ENCODE measurements at regions not wholly inside any gene's neighbourhood (a gene's known extent, or its start where the extent isn't known, plus 50 kb on each side); places are given as distances from the start of the nearest gene placed in this dataset.
"Not testable (repeated sequence)": the region's sequence is repeated elsewhere in the genome, so short reads cannot be mapped to it uniquely, and the experiment has no call there.

DNA sequence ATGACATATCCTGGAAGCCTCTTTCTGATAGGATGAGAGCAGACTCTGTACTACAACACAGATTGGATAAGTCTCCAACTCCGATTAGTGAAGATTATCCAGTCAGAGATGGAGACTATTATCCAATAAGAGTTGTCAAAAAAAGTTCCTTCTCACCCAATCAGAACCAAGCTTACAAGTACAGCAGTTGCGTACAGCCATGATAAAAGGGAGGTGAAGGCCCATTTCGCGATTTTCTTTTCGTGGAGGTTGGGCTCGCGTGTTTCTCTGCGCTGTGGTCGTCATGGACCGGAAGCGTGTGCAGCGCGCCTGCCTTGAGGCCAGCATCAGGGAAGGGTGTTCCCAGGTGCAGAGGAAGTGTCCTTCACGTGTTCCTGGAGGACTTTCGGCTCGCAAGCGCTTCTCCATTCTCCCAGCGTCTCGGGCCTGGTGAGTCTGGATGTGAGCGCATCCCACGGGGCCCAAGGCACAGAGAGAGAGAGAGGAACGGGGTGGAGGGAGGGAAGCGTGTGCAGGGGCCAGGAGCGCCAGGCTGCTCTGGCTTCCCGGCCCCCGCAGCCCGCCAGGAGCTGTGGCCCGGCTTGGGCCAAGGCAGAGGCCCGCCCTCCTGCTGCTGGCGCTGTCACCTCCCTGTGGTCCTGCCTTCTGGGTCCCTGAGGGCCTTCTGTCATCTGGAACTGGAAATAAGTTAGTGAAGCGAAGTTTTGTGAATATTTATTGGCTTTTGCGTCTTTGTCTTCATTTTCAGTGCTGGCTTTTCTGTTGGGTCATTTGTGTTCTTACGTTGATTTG, 53.9 kb downstream of the CDRT15L2 start:
- DNase-seq, result not testable (repeated sequence)

DNA sequence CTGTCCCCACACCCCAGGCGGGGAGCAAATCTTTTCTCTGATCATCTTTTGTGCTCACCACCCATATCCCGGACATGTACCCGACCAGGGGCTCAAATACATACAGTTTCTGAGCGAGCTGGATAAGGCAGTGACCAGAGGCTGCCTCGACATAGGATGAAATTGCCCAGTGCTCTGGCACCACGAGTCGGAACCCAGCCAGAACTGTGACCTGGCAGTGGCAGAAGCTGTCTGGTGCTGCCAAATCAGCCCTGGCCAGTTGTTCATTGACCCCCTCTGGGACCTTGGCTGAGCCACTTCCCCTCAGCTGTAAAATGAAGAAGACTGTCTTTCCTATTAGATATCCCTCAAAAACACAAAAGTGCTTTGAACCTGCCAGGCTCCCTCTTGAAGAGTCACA, 60.6 kb downstream of the CDRT15L2 start:
- not testable (repeated sequence) for DNase-seq

DNA sequence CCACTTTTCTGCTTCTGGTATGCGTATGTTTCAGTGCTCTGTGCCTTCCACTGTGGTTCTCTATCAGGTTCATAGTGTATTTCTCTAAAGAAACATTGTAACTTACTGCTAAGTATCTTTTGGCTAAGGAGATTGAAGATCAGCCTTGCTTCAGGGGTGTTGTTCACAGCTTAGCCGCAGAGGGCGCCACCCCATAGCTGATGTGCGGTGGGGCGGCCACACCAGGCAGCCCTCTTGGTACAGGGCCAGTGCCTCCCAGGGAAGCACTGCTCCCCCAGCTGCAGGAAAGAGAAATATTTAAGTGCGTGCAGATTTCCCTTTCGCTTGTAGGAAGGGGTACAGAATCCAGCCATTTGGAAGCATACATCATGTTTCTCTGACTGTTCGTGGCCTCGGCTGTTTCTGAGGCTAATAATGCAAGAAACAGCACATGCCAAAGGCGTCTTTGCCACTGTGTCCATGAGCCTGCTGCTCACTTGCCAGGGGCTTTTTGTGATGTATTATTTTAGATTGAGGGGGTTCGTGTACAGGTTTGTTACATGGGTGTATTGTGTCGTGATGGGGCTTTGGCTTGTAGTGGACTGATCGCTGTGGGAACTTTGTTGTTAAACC, 67.2 kb downstream of the CDRT15L2 start:
- not testable (repeated sequence) for DNase-seq

DNA sequence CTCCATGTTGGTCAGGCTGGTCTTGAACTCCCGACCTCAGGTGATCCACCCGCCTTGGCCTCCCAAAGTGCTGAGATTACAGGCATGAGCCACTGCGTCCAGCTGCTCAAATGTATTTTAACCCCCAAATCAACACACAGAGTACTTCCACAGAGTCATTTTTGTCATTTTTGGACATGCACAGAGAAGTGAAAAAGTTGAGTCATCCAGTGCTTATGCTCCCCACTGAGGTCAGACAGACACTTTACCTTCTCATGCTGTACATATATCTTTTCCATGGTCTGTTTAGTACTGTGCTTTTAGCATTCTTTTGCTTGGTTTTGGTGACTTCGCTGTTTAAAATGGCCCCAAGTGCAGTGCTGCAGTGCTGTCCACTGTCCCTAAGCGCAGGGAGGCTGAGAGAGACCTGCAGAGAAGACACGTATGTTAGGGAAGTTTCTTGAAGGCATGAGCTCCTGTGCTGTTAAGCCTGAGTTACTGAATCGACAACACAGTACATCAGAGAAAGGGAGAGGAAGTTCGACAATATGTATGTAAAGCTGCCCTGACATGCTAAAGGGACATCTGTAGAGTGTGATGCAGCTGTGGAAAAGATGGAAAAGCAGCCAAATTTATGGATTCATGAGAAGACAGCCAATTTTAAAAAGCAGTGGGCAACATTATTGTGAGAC, 69.7 kb downstream of the CDRT15L2 start:
- DNase-seq, result not testable (repeated sequence)

DNA sequence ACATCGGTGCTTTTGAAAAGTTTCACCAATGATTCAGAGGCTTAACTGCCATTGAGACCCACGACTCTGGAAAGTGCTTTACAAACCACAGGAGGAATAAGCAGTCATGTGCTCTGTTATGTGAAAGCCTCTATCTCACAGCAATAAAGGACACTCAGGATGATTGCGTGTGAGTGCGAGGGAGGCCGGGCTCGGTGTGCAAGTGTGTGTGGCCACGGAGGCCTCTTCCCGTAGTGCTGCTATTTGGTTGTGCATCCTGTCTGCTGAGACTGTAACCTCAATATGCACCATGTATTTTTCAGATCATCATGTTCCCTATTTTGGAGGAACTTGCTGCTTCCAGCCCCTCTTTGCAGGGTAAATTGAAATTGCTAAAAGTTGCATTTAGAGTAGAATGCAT, 71.5 kb downstream of the CDRT15L2 start:
- DNase-seq, result not testable (repeated sequence)

DNA sequence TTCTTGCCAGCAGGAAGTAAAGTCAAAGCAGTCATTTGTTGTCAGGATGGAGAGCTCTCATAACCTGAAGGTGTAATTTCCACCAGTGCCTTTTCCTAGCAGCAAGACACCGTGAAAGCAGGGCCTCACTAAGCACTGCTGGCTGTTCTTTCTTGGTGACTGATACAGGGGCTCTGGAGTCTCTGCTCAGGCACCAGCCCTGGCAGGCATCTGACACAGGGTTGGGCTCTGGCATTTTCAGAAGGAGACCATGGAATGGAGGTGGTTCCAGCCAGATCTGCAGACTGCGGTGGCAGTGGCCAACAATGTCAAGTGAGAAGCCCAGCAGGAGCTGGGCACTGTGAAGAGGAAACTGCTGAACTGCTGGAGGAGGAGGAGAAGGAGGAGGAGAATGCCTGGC, 72.2 kb downstream of the CDRT15L2 start:
- not testable (repeated sequence) for DNase-seq

DNA sequence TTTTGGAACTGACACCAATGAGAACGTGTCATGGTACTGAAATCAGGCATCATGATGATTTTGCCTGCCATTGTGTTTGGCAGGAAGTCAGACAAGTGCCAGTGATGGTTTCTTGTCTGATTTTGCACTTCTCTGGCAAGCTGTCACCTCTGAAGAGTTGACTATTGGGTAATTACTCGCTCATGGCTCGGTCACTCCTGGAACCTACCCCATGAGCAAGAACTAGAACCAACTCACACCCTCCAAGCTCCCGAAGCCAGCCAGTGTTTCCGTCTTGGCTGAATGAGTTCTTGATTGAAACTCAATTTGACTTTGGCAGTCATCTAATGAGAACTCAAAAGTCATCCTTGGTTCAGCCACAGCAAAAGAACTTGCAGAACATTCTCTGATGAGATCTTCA, 73.9 kb downstream of the CDRT15L2 start:
- not testable (repeated sequence) for DNase-seq

DNA sequence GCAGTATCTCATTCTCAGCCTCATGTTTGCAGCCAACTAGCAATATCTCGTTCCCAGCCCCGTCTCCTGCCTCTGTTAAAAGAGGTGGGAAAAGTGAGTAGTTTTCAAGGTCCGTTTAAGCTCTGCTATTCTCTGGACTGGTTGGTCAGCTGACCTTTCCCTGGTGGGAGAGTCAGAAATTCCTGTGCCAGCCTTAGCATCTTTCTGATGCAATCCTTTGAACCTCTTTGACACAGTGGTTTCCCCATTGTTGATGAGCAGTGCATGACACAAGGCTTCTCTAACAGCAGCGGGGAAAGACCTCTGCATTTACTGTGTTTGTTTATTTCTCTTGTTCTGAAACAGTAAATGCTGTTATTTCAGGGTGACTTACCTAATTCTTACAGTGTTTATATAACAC, 74.6 kb downstream of the CDRT15L2 start:
- not testable (repeated sequence) for DNase-seq

DNA sequence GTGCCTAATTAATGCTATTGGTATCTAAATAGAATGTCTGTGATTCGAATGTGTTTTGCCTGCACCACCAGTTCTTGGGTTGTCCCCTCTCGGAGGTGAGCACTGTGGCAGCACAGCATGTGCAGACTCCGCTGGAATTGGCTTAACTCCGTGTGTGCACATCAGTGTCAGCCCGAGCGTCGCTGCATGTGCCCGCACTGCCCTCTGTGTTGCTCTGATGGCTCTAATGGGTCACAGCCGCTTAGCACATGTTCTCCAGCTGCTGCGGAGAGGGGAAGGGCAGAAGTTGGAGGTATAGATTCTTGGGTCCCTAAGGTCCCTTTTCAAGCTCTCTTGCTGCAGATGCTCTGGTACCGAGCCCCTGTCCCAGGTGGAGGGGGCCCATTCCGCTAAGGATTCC, 75.1 kb downstream of the CDRT15L2 start:
- DNase-seq, result not testable (repeated sequence)

DNA sequence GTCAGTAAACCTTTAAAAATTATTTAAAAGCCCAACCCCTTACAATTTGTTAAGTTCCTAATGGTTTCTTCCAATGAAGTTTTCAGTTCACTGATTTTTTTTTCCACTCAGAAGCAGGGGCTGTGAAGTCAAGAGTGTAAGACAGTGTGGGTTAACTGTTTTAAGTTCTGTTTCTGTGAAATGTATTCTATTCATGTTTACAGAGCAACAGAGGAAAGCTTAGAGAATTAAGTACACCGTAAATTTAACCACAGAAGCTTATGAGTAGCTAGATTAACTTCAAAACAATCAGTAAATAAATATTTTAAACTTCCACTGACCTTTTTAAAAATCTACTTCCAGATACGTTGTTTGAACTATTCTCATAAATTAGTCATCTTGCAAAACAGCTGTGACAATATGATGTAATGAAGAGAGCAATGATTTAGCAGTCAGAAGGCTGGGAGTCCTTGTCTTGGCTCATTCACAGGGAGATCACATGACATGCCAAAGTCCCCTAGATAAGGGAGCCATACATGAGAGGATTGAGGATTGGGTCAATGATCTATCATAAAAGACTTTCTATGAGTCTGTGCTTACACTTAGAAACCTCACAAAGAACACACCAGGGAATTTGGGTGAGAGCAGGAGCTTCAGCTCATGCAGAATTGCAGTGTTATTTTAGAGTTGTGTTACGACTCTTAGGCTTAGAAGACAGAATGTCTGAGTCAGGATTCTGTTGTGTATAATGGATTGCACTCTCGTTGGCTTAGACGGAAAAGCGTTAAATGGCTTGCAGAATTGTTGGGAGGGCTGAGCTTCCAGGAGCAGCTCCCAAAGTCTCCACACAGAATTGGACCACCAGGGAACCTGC, 85.8 kb downstream of the CDRT15L2 start:
- not testable (repeated sequence) for DNase-seq

DNA sequence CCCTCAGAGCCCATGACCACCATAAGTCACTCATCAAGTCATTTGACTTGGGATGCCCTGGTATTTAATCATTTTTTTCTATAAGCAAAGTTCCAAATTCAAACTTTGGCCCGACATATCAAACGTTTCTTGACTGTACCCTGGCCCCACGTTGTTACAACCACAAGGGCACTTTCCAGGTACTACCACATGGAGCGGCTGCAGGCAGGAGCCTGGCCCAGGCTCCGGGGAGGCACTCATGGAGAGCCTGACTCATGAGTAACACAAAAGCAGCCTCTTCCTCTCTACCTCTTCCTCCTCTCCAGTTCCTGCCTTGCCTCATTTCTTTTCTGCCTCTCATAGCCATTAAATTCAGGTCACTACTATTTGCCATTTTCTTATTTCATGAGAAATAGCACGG, 87.2 kb downstream of the CDRT15L2 start:
- not testable (repeated sequence) for DNase-seq

DNA sequence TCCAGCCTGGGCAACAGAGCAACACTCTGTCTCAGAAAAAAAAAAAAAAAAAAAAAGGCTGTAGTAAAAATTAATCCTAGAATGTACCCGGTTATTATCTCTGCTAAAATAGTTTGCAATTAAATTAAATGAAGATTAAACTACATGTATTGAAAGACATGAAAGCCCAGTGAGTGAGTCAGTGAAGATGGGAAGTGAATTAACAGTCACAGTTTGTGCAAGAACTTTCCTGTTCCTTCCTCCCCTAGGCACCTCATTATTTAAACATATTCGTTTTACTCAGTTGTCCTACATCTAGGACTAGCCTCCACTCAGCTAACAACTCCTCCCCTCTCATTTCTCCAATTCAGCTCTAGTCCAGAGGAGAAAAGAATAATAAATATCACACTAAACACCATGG, 88.2 kb downstream of the CDRT15L2 start:
- DNase-seq, result not testable (repeated sequence)

DNA sequence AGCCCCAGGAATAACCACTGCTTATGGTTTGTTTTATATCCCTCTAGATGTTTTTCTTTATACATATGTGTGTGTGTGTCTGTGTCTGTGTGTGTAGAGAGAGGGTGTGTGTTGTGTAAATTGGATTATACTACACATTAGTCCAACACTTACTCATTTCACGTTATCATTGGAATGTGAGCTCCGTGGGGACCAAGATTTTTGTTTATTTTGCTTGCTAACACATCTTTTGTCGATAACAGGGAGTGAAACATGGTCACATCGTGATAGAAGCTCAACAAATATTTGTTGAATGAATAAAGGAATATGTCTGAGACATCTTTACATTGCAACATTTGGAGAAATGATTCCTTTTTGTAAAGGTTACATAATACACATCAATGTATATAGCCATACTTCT, 88.8 kb downstream of the CDRT15L2 start:
- not testable (repeated sequence) for DNase-seq

DNA sequence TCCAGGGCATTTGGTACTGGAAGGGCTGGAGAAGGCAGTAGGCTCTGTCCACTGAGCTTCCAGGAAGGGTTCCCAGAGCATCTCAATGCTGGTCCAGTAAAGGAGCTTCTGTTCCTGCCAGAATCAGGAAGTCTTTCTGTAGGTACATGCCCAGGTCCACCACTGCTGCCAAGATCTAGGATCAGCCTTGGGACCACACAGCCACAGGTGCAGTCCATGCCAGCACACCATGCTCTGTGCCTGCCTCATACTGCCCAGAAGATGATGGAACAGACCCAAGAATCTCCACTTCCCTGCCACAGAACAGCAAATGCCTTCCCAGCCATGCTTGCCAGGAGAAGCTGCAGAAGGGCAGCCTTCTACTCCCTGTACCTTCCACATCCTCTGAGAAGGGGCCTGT, 89.3 kb downstream of the CDRT15L2 start:
- DNase-seq, result not testable (repeated sequence)

DNA sequence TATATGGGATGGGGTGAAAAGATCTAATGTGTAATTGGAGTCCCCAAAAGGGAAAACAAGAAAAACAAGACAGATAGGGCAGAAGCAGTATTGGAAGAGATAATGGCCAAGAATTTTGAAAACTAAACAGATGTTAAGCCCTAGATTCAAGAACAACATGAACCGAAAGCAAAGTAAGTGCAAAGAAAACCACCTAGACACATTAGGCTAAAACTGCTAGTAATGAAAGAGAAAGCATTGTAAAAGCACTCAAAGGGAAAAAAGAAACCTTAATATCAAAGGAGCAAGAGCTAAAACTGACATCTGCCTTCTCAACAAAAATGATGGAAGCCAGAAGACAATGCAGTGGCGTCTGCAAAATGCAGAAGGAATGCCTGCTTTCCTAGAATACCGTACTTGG, 91.0 kb downstream of the CDRT15L2 start:
- not testable (repeated sequence) for DNase-seq

DNA sequence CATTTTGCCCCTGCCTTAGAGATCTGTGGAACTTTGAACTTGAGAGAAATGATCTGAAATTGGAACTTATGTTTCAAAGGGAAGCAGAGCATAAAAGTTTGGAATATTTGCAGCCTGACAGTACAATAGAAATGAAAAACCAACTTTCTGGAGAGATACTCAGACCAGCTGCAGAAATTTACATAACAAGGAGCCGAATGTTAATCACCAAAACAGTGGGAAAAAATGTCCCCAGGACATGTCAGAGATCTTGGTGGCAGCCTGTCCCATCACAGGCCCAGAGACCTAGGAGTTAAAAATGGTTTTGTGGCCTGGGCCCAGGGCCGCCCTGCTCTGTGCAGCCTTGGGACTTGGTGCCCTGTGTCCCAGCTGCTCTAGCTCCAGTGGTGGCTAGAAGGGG, 94.8 kb downstream of the CDRT15L2 start:
- not testable (repeated sequence) for DNase-seq

DNA sequence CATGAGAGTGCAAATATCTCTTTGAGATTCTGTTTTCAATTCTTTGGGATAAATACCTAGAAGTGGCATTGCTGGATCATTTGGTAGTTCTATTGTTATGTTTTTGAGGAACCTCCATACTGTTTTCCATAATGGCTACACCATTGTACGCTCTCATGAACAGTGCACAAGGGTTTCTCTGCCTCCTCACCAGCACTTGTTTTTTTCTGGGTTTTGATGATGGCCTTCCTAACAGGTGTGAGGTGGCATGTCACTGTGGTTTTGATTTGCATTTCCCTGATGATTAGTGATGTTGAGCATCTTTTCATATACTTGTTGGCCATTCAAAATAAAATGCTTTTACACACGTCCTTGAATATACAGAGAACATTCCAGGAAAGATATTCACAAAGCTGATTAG, 96.2 kb downstream of the CDRT15L2 start:
- not testable (repeated sequence) for DNase-seq

DNA sequence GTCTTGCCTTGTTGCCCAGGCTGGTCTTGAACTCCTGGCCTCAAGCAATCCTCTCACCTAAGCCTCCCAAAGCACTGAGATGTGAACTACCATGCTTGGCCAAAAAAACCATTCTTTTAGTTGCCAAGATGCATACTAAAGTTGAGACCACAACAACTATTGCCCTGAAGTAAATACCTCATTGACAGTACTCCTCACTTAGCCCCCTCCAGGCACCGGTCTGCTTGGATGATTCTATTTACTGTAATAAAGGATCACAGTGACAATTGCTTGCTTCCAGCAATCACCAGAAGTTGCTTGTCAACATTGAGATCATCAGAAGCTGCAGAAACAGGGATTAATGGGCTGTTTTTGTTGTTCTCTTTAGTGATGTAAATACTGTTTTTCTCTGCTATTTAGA, 97.1 kb downstream of the CDRT15L2 start:
- not testable (repeated sequence) for DNase-seq

DNA sequence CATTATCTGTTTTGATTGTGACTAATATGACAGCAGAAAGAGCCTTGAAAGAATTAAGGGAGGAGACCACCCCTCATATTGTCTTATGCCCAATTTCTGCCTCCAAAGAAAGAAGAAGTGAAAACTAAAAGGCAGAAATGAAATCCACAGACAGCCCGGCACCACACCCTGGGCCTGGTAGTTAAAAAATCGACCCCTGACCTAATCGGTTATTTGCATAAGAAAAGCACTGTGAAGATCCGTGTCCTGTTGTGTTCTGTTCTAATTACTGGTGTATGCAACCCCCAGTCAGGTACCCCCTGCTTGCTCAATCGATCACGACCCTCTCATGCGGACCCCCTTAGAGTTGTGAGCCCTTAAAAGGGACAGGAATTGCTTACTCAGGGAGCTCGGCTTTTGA, 97.9 kb downstream of the CDRT15L2 start:
- DNase-seq, result not testable (repeated sequence)

DNA sequence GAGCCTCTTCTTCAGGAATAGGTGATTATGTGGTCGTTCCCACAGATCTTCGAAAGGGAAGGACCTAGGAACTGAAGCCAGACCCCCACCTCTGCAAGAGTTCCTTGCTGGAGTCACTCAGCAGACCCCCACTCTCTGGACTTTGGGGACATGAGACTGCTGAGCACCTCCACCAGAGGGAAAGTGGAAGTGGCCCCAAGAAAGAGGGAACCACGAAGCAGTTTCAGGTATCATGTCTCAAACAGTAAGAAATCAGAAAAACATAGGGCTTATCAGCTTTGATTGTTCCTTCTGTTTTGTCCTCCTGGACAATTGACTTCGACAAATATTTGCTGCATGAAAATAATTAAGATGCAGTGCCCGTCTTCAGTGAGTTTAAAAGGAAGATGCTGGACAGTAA, 98.9 kb downstream of the CDRT15L2 start:
- not testable (repeated sequence) for DNase-seq

DNA sequence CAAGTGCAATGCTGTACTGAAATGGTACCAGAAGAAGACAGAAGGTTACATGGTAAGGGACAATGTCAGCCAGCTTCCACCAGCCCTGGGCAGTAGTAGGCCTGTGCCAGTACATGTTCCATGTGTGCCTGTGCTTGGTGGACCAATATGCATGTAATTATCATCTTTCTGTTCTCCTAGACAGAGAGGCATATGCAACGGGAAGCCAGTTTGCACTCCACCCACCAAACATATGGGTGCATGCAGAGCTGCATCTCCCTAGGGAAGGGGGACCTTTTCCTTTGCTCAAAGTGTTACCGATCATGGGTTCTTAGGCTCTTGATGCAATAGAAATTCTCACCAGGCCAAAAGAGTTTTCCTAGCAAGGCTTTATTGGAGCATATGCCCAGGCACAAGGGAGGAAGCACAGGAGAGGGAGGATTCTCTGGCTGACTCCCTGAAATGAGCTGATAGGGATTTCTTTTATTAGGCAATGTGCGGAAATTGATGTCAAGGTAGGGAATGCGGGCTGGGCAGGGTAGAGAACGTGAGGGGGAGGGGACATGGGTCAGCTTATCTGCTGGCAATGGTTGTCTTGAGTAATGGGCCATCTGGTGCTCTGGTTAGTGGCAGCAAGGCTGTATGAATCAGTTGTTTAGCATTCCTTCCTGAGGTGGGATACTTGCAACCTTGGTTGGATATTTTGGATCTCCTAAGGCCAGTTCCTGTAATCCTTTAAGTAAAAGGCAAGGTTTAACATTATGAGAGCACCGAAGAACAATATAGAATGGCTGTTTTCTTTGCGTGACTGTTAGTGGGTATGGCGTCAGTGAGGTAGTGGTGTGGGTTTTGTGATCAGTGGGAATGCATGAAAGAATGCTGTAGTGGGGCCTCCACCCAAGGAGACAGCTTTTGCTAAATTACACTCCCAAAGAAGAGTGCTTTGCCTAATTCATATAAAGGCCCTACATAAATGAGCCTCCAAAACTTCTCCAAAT, 102.5 kb downstream of the CDRT15L2 start:
- DNase-seq, result not testable (repeated sequence)
